ENCODE measurements at regions not wholly inside any gene's neighbourhood (a gene's known extent, or its start where the extent isn't known, plus 50 kb on each side); places are given as distances from the start of the nearest gene placed in this dataset.

DNA sequence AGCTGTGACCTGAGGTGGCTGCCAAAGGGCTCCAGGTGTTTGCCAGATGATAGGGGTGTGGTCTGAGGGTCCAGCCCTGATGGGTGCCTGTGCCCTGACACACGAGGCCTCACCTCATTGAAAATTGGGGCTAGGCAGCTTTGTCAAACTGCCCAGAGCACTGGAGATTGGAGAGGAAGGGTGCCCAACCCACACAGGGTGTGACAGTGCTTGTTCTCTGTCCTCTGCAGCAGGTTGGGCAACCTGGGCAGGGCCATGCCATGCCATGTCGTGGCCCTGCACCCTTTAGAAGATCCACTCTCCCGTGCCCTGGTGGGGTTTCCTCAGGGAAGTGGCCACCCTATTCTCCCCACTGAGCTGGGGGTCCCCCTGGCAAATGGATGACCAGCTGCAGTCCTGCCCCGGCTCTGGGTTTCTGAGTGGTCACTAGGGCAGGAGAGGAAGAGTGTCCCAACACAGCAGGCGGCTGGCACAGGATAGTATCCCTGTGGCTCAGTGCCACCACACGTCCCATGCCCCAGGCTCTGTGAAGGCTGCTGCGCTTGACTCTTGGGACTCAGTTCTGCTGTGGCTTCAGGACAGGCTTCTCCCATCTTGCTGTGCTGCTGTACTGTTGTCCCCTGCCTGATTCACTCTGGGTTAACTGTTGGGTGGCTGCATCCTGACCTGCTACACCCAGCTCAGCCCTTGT lies 100.8 kb upstream of the PITX1 start:
- Histone ChIP-seq H4K20me1 (ENCODE audit: insufficient read depth, low read length) (peaks cover 11% of the 10 kb centered on the region; the same call in 1 of the 2 replicates), H3K9me3 (ENCODE audit: insufficient read depth, low read length, severe bottlenecking) (no peaks in the 10 kb centered on the region), H3K27ac (ENCODE audit: low read length) (no peak overlapping the region), H3K4me3 (ENCODE audit: low read depth in 1 of 2, low read length in 2 of 2) (no peak overlapping the region), H3K4me2 (ENCODE audit: insufficient read depth, low read length) (no peak overlapping the region), H3K36me3 (ENCODE audit: insufficient read depth, low read length) (no peaks in the 10 kb centered on the region), H3K4me1 (ENCODE audit: insufficient read depth, low read length) (no peaks in the 10 kb centered on the region), H3K9ac (ENCODE audit: low read depth, low read length) (no peak overlapping the region), H3K27me3 (ENCODE audit: insufficient read depth, low read length, poor library complexity) (peaks cover under 1% of the 10 kb centered on the region), H2AFZ (ENCODE audit: low read depth, low read length) (no peak overlapping the region), H3K79me2 (ENCODE audit: insufficient read depth, low read length) (no peaks in the 10 kb centered on the region)
- ATAC-seq (ENCODE audit: insufficient read depth, low read depth) (no peak), DNase-seq (no peak)
- no peak for TF ChIP-seq EZH2 (IDR thresholded peaks at IDR 0.05; ENCODE audit: borderline replicate concordance, low read depth, low read length, severe bottlenecking)
- TF ChIP-seq, protein P1, sequence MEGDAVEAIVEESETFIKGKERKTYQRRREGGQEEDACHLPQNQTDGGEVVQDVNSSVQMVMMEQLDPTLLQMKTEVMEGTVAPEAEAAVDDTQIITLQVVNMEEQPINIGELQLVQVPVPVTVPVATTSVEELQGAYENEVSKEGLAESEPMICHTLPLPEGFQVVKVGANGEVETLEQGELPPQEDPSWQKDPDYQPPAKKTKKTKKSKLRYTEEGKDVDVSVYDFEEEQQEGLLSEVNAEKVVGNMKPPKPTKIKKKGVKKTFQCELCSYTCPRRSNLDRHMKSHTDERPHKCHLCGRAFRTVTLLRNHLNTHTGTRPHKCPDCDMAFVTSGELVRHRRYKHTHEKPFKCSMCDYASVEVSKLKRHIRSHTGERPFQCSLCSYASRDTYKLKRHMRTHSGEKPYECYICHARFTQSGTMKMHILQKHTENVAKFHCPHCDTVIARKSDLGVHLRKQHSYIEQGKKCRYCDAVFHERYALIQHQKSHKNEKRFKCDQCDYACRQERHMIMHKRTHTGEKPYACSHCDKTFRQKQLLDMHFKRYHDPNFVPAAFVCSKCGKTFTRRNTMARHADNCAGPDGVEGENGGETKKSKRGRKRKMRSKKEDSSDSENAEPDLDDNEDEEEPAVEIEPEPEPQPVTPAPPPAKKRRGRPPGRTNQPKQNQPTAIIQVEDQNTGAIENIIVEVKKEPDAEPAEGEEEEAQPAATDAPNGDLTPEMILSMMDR (IDR thresholded peaks at IDR 0.05; ENCODE audit: borderline replicate concordance, extremely low read depth, low read length, poor library complexity, severe bottlenecking) = no peak

DNA sequence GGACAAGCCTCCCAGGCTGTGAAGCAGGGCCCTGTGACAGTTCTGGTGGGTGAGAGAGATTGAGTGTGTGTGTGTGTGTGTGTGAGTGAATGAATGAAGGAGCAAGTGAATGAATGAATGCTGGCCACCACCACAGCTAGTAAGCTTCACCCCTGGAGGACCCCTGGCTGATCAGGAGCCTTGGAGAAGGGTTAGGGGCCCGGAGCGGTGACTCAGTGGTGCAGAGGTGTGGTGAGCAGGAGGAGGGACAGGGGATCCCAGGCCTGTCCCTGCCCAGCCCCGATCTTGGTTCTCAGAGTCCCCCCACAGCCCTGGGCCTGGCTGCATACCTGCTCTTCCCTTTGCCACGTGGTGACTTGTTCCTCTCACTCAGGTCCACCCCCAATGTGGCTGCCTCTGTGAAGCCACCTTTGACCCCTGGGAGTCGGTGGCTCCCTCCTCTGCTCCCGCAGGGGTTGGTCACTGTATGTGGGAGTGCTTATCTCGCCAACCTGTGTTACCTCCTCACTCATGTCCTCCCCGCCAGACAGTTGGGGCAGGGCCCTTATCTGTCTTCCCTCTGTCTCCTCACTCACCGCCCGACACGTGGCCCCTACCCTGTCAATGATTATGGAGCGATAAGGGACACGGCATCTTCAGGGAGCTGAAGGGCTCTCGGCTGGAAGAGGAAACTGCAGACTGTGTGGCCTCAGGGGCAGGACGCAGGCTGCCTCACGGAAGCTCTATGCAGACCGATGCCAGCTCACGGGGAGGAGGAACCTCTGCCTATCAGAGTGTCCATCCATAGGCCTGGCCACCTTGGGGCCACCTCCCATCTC lies 99.9 kb upstream of the PITX1 start:
- H3K9ac ChIP-seq (ENCODE audit: low read depth, low read length) = no peak overlapping the region
- H3K79me2 ChIP-seq (ENCODE audit: insufficient read depth, low read length) = no peaks in the 10 kb centered on the region
- H3K9me3 ChIP-seq (ENCODE audit: insufficient read depth, low read length, severe bottlenecking) = no peaks in the 10 kb centered on the region
- DNase-seq (no peak), ATAC-seq (ENCODE audit: insufficient read depth, low read depth) (no peak)
- H3K27ac ChIP-seq (ENCODE audit: low read length) = no peak overlapping the region
- no peak for TF ChIP-seq EZH2 (IDR thresholded peaks at IDR 0.05; ENCODE audit: borderline replicate concordance, low read depth, low read length, severe bottlenecking)
- TF ChIP-seq, protein P1 (IDR thresholded peaks at IDR 0.05; ENCODE audit: borderline replicate concordance, extremely low read depth, low read length, poor library complexity, severe bottlenecking) = no peak
- H3K36me3 ChIP-seq (ENCODE audit: insufficient read depth, low read length) = no peaks in the 10 kb centered on the region
- peaks cover 11% of the 10 kb centered on the region; the same call in 1 of the 2 replicates for H4K20me1 ChIP-seq (ENCODE audit: insufficient read depth, low read length)
- no peak overlapping the region for H3K4me3 ChIP-seq (ENCODE audit: low read depth in 1 of 2, low read length in 2 of 2)
- no peaks in the 10 kb centered on the region for H3K4me1 ChIP-seq (ENCODE audit: insufficient read depth, low read length)
- no peak overlapping the region for H3K4me2 ChIP-seq (ENCODE audit: insufficient read depth, low read length)
- H3K27me3 ChIP-seq (ENCODE audit: insufficient read depth, low read length, poor library complexity) = peaks cover 9% of the 10 kb centered on the region
- no peak overlapping the region for H2AFZ ChIP-seq (ENCODE audit: low read depth, low read length)

DNA sequence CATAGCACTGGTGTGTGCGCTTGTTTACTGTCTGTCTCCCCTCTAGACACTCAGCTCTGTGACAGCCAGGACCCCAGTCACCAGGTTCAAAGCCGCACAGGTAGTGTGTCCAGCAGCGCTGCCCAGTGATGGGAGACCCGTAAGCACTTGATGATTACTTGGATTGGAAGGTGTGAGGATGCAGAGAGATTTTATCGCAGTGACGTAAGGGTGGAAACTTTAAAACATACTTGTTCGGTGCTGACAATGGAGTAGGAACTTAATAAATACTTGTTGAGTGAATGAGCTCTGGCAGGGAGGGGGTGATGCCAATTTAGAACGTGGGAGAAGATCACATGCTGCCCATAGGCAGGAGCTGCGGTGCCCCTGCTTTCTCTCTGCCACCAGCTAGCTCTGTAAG lies 99.2 kb upstream of the PITX1 start:
- no peak for ATAC-seq (ENCODE audit: insufficient read depth, low read depth)
- no peaks in the 10 kb centered on the region for H3K4me1 ChIP-seq (ENCODE audit: insufficient read depth, low read length)
- TF ChIP-seq, protein P1 (IDR thresholded peaks at IDR 0.05; ENCODE audit: borderline replicate concordance, extremely low read depth, low read length, poor library complexity, severe bottlenecking) = no peak
- TF ChIP-seq EZH2 (IDR thresholded peaks at IDR 0.05; ENCODE audit: borderline replicate concordance, low read depth, low read length, severe bottlenecking) = no peak
- peaks cover 11% of the 10 kb centered on the region; the same call in 1 of the 2 replicates for H4K20me1 ChIP-seq (ENCODE audit: insufficient read depth, low read length)
- no peak overlapping the region for H3K4me2 ChIP-seq (ENCODE audit: insufficient read depth, low read length)
- no peak overlapping the region for H3K9ac ChIP-seq (ENCODE audit: low read depth, low read length)
- H2AFZ ChIP-seq (ENCODE audit: low read depth, low read length) = no peak overlapping the region
- no peaks in the 10 kb centered on the region for H3K79me2 ChIP-seq (ENCODE audit: insufficient read depth, low read length)
- no peak overlapping the region for H3K4me3 ChIP-seq (ENCODE audit: low read depth in 1 of 2, low read length in 2 of 2)
- H3K36me3 ChIP-seq (ENCODE audit: insufficient read depth, low read length) = no peaks in the 10 kb centered on the region
- DNase-seq = no peak
- H3K27ac ChIP-seq (ENCODE audit: low read length) = no peak overlapping the region
- H3K9me3 ChIP-seq (ENCODE audit: insufficient read depth, low read length, severe bottlenecking) = no peaks in the 10 kb centered on the region
- peaks cover 9% of the 10 kb centered on the region for H3K27me3 ChIP-seq (ENCODE audit: insufficient read depth, low read length, poor library complexity)
